SH-SY5Y (cell line): ENCODE measurements at regions not wholly inside any gene's neighbourhood (a gene's known extent, or its start where the extent isn't known, plus 50 kb on each side); places are given as distances from the start of the nearest gene placed in this dataset.

Experiments
- GATA2 ChIP-seq: IDR thresholded peaks from 2 replicates; pipeline ENCODE4 v1.6.1; 2011; ENCODE audit warnings: mild to moderate bottlenecking, low read depth, low read length
- GATA3 ChIP-seq: IDR thresholded peaks from 2 replicates; pipeline ENCODE4 v1.6.1; 2011; ENCODE audit warnings: low read depth, mild to moderate bottlenecking, low read length, moderate library complexity

GRCh38 chrX:13200398-13200797 lies 119.5 kb downstream of the ATXN3L start:
- TF ChIP-seq GATA3 (no peak), GATA2 (no peak)
